Left ventricle myocardium inferior (tissue), 1 donor: ENCODE measurements at regions not wholly inside any gene's neighbourhood (a gene's known extent, or its start where the extent isn't known, plus 50 kb on each side); places are given as distances from the start of the nearest gene placed in this dataset.

Source experiments
- DNase-seq: peaks from one replicate; pipeline ENCODE4 v3.0.0-alpha.2; 2020
- H3K27ac ChIP-seq: fragments of 200-600 bp; replicated peaks from 2 replicates; pipeline ENCODE4 v1.8.0; 2021
- H3K27me3 ChIP-seq: fragments of 200-600 bp; 2 replicates; pipeline ENCODE4 v1.8.0; 2021; ENCODE audit warnings: low read depth
- H3K36me3 ChIP-seq: fragments of 200-600 bp; 2 replicates; pipeline ENCODE4 v1.8.0; 2021
- H3K4me1 ChIP-seq: fragments of 200-600 bp; 2 replicates; pipeline ENCODE4 v1.8.0; 2021
- H3K4me3 ChIP-seq: fragments of 200-600 bp; 2 replicates; pipeline ENCODE4 v1.8.0; 2021; ENCODE audit warnings: mild to moderate bottlenecking, moderate library complexity
- H3K9me3 ChIP-seq: fragments of 200-600 bp; replicated peaks from 2 replicates; pipeline ENCODE4 v1.8.0; 2021
- CTCF ChIP-seq: fragments of 200-600 bp; IDR thresholded peaks from 2 replicates; pipeline ENCODE4 v1.8.0; 2021; ENCODE audit warnings: antibody characterized with exemption, mild to moderate bottlenecking, borderline replicate concordance
- intact Hi-C: fragments of 100-400 bp; cut with micrococcal nuclease; formaldehyde crosslinking; loops from one replicate; pipeline ENCODE4 v1.11.0; 2022
- donor health status: DM: no; HTN: yes; CAD: no; lungs with severe emphysema.

DNA sequence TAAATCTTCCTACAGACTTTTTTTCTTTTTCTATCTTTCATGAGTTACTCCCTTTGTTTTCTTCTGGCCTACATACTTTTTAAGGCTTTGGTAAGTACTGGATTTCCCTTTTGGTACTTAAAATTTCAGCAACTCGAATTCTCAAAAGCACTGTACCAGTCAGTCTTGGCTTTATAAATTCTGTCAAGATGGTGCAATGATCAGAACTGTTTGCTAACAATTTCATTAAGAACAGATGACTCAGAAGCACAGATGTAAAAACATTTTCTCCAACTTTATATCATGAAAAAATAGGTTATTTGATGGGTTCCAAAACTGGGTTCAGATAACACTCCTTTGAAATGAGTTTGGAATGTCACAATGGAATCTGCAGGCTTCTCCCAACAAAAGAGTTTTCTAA lies 1961.8 kb upstream of the FLRT2 start:
- Histone ChIP-seq H3K4me1 (no peaks in the 10 kb centered on the region), H3K27ac (no peak overlapping the region), H3K36me3 (no peaks in the 10 kb centered on the region), H3K27me3 (no peaks in the 10 kb centered on the region), H3K9me3 (peaks cover 16% of the 10 kb centered on the region), H3K4me3 (no peak overlapping the region)
- TF ChIP-seq CTCF, result no peak
- intact Hi-C loops, result no loop called here
- DNase-seq, result no peak

- Histone ChIP-seq H3K27me3 (no peaks in the 10 kb centered on the region), H3K36me3 (no peaks in the 10 kb centered on the region), H3K9me3 (no peaks in the 10 kb centered on the region), H3K27ac (no peak overlapping the region), H3K4me3 (no peak overlapping the region), H3K4me1 (no peaks in the 10 kb centered on the region)
- intact Hi-C loops, result no loop called here
- no peak for TF ChIP-seq CTCF
- no peak for DNase-seq
These were observed 1954.6 kb upstream of the FLRT2 start for GRCh38 chr14:83575301-83575700.

GRCh38 chr14:83583201-83583600 lies 1946.7 kb upstream of the FLRT2 start:
- H3K4me1 ChIP-seq, result no peaks in the 10 kb centered on the region
- DNase-seq, result no peak
- intact Hi-C loops, result no loop called here
- no peaks in the 10 kb centered on the region for H3K27me3 ChIP-seq
- peaks cover 5% of the 10 kb centered on the region for H3K9me3 ChIP-seq
- no peak for TF ChIP-seq CTCF
- H3K4me3 ChIP-seq, result no peak overlapping the region
- H3K36me3 ChIP-seq, result no peaks in the 10 kb centered on the region
- no peak overlapping the region for H3K27ac ChIP-seq

- no peak for TF ChIP-seq CTCF
- H3K27ac ChIP-seq, result no peak overlapping the region
- H3K4me1 ChIP-seq, result no peaks in the 10 kb centered on the region
- H3K36me3 ChIP-seq, result no peaks in the 10 kb centered on the region
- intact Hi-C loops, result no loop called here
- peaks cover 6% of the 10 kb centered on the region for H3K9me3 ChIP-seq
- DNase-seq, result no peak
- H3K4me3 ChIP-seq, result no peak overlapping the region
- H3K27me3 ChIP-seq, result no peaks in the 10 kb centered on the region
These were observed 1935.1 kb upstream of the FLRT2 start for GRCh38 chr14:83594874-83595273.

GRCh38 chr14:83607682-83608081 lies 1922.3 kb upstream of the FLRT2 start:
- Histone ChIP-seq H3K4me1 (no peaks in the 10 kb centered on the region), H3K27me3 (no peaks in the 10 kb centered on the region), H3K36me3 (no peaks in the 10 kb centered on the region), H3K4me3 (no peak overlapping the region), H3K9me3 (peaks cover 29% of the 10 kb centered on the region), H3K27ac (no peak overlapping the region)
- DNase-seq, result no peak
- no peak for TF ChIP-seq CTCF
- intact Hi-C loops, result no loop called here

- TF ChIP-seq CTCF, result no peak
- intact Hi-C loops, result no loop called here
- no peak for DNase-seq
- Histone ChIP-seq H3K36me3 (no peaks in the 10 kb centered on the region), H3K4me1 (no peaks in the 10 kb centered on the region), H3K27ac (no peak overlapping the region), H3K27me3 (no peaks in the 10 kb centered on the region), H3K9me3 (peaks cover 14% of the 10 kb centered on the region), H3K4me3 (no peak overlapping the region)
These were observed 1918.5 kb upstream of the FLRT2 start for GRCh38 chr14:83611491-83611890.
